Lower lobe of right lung (tissue), 2 donors: ENCODE measurements at regions not wholly inside any gene's neighbourhood (a gene's known extent, or its start where the extent isn't known, plus 50 kb on each side); places are given as distances from the start of the nearest gene placed in this dataset.
"Not testable (repeated sequence)": the region's sequence is repeated elsewhere in the genome, so short reads cannot be mapped to it uniquely, and the experiment has no call there.

Experiments used
- ATAC-seq, 2 donors: fragments of 200-7000 bp; cut with Tn5 transposase; one replicate each; pipeline ENCODE4 v1.9.1; 2020 to 2022; ENCODE audit warnings: mild to moderate bottlenecking in 2 of 2, moderate library complexity in 2 of 2
- DNase-seq: peaks from one replicate; pipeline ENCODE4 v3.0.0-alpha.2; 2020
- H3K27ac ChIP-seq: fragments of 200-600 bp; one replicate; pipeline ENCODE4 v1.8.0; 2022
- H3K27me3 ChIP-seq: fragments of 200-600 bp; one replicate; pipeline ENCODE4 v1.8.0; 2022; ENCODE audit warnings: low read depth
- H3K36me3 ChIP-seq: fragments of 200-600 bp; one replicate; pipeline ENCODE4 v1.8.0; 2022; ENCODE audit warnings: mild to moderate bottlenecking
- H3K4me1 ChIP-seq: fragments of 200-600 bp; one replicate; pipeline ENCODE4 v1.8.0; 2022
- H3K4me3 ChIP-seq: fragments of 200-600 bp; one replicate; pipeline ENCODE4 v1.8.0; 2022; ENCODE audit warnings: mild to moderate bottlenecking
- H3K9me3 ChIP-seq: fragments of 200-600 bp; one replicate; pipeline ENCODE4 v1.8.0; 2022
- intact Hi-C: fragments of 100-400 bp; cut with DNase I; formaldehyde crosslinking; loops from one replicate; pipeline ENCODE4 v1.11.0; 2022
- TF ChIP-seq, protein P1 (sequence below): fragments of 200-600 bp; IDR thresholded peaks from one replicate; pipeline ENCODE4 v1.8.0; 2022; ENCODE audit warnings: antibody characterized with exemption, mild to moderate bottlenecking
- donor health status: DM: no; HTN: yes; CAD: no; lungs with severe emphysema.

- ATAC-seq, H3K9me3 ChIP-seq, H3K36me3 ChIP-seq, H3K4me1 ChIP-seq, H3K4me3 ChIP-seq, H3K27ac ChIP-seq, H3K27me3 ChIP-seq, DNase-seq, intact Hi-C loops: not testable (repeated sequence)
Measured at GRCh38 chr16:16577062-16577461, 198.1 kb downstream of the NPIPA7 start.

DNA sequence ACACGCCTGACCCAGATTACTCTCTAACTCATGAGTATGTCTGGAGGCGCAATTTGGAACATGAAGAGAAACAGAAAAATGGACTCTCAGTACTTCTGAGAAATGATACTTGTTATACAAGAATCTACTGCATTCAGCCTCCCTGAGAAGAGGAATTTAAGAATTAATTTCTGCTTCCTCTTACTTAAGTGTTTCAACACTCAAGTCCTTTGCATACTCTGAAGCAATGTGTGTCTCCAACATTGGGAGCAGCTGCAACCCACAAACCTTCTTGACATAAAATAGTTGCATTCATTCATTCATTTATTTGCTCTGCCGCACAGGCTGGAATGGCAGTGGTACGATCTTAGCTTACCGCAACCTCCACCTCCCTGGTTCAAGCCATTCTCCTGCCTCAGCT is 199.8 kb downstream of the NPIPA7 start:
- H3K4me3 ChIP-seq: no peak overlapping the region
- TF ChIP-seq, protein P1, sequence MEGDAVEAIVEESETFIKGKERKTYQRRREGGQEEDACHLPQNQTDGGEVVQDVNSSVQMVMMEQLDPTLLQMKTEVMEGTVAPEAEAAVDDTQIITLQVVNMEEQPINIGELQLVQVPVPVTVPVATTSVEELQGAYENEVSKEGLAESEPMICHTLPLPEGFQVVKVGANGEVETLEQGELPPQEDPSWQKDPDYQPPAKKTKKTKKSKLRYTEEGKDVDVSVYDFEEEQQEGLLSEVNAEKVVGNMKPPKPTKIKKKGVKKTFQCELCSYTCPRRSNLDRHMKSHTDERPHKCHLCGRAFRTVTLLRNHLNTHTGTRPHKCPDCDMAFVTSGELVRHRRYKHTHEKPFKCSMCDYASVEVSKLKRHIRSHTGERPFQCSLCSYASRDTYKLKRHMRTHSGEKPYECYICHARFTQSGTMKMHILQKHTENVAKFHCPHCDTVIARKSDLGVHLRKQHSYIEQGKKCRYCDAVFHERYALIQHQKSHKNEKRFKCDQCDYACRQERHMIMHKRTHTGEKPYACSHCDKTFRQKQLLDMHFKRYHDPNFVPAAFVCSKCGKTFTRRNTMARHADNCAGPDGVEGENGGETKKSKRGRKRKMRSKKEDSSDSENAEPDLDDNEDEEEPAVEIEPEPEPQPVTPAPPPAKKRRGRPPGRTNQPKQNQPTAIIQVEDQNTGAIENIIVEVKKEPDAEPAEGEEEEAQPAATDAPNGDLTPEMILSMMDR: no peak
- no peaks in the 10 kb centered on the region for H3K9me3 ChIP-seq
- H3K27ac ChIP-seq: no peak overlapping the region
- no peaks in the 10 kb centered on the region for H3K36me3 ChIP-seq
- H3K4me1 ChIP-seq: no peaks in the 10 kb centered on the region
- ATAC-seq: no peak
- intact Hi-C loops: no loop called here
- DNase-seq: no peak
- H3K27me3 ChIP-seq: no peaks in the 10 kb centered on the region

GRCh38 chr16:16582916-16583315 is 204.0 kb downstream of the NPIPA7 start:
- H3K4me1 ChIP-seq, intact Hi-C loops, ATAC-seq, DNase-seq, H3K36me3 ChIP-seq, H3K27ac ChIP-seq, H3K4me3 ChIP-seq, H3K9me3 ChIP-seq, H3K27me3 ChIP-seq: not testable (repeated sequence)

- intact Hi-C loops: not testable (repeated sequence)
Measured at GRCh38 chr16:16586073-16586651, 207.2 kb downstream of the NPIPA7 start.

DNA sequence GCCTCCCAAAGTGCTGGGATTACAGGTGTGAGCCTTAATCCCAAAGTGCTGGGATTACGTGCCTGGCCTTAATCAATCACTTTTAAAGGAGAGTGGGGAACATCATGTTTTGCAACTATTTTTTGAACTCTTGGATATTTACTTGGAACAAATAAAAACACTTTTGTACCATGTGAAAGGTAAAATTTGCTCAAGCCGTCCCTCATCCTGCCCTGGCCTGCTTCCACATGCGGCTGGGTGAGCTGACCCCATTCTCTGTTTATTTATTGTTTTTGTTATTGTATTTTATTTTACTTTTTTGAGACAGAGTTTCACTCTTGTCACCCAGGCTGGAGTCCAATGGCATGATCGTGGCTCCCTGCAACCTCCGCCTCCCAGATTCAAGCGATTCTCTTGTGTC is 208.0 kb downstream of the NPIPA7 start:
- ATAC-seq, DNase-seq, H3K27ac ChIP-seq, H3K9me3 ChIP-seq, H3K4me1 ChIP-seq, H3K36me3 ChIP-seq, intact Hi-C loops, H3K4me3 ChIP-seq, H3K27me3 ChIP-seq: not testable (repeated sequence)

More at GRCh38 chr16:16586073-16586651, 207.2 kb downstream of the NPIPA7 start:
- DNase-seq, H3K27me3 ChIP-seq, H3K27ac ChIP-seq, ATAC-seq, H3K4me3 ChIP-seq, H3K9me3 ChIP-seq, H3K36me3 ChIP-seq, H3K4me1 ChIP-seq: not testable (repeated sequence)

- H3K9me3 ChIP-seq, H3K4me1 ChIP-seq, H3K4me3 ChIP-seq, intact Hi-C loops, ATAC-seq, H3K27ac ChIP-seq, H3K27me3 ChIP-seq, DNase-seq, H3K36me3 ChIP-seq: not testable (repeated sequence)
Measured at GRCh38 chr16:16588436-16588835, 209.5 kb downstream of the NPIPA7 start.

- H3K27me3 ChIP-seq, H3K4me1 ChIP-seq, intact Hi-C loops, H3K4me3 ChIP-seq, H3K27ac ChIP-seq, H3K36me3 ChIP-seq, DNase-seq, H3K9me3 ChIP-seq, ATAC-seq: not testable (repeated sequence)
Measured at GRCh38 chr16:16590654-16591318, 211.8 kb downstream of the NPIPA7 start.

GRCh38 chr16:16593156-16593863 is 214.4 kb downstream of the NPIPA7 start:
- intact Hi-C loops, H3K27ac ChIP-seq, H3K4me1 ChIP-seq, H3K9me3 ChIP-seq, H3K27me3 ChIP-seq, H3K36me3 ChIP-seq, H3K4me3 ChIP-seq: not testable (repeated sequence)
- ATAC-seq (peak; percentile 86 to 92), DNase-seq (peak; percentile 45)
- TF ChIP-seq, protein P1: peak; percentile 58

DNA sequence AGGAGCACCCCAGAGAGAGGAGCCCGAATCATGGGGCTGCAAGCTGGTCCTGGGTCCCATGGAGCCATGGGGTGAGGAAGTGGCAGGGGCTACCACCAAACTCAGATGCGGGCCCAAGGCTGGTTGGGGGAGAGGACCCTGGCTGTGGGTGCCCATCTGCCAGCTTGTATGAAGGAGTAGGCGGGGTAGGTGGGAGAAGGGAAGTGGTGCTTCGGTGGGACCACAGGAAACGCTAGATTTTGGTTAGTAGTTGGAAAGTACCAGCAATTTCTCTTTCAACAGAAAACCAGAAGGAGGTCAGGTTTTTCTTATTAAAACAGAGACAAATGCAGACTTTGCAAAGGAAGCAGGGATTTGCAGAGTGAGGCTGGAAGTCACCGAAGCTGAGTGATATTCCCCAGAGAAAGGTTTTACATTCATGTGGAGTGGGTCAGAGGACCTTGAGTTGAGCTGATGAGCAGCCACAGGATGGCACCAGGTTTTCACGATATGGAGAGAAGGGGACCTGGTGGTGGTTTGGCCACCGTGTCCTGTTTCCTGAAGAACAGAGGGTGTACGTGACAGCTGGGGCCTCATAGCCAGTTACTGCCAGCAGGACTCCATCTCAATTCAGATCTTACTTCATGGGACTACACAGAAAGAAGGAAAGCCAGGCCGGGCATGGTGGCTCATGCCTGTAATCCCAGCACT is 216.2 kb downstream of the NPIPA7 start:
- H3K27ac ChIP-seq, DNase-seq, H3K27me3 ChIP-seq, intact Hi-C loops, H3K36me3 ChIP-seq, H3K4me3 ChIP-seq, H3K9me3 ChIP-seq, H3K4me1 ChIP-seq, ATAC-seq: not testable (repeated sequence)

DNA sequence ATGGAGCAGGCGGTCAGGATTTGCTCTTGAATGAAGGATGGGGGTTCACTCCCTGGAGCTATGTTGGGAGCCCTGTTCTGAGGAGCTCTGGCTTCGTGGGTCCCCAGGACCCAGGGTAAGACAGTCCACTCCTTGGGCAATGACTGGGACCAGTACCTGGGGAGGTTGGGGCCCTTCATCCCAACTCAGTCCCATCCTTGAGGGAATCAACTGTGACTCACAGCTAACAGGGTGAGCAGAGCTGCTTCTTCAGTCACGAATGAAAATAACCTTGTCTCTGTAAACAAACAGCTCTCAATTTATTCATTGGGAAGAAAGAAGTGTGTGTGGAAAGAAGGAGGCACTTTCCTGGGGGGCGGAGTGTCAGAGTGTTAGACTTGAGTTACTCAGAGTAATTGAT is 222.3 kb downstream of the NPIPA7 start:
- H3K36me3 ChIP-seq, H3K27me3 ChIP-seq, ATAC-seq, H3K27ac ChIP-seq, intact Hi-C loops, DNase-seq, H3K4me1 ChIP-seq, H3K9me3 ChIP-seq, H3K4me3 ChIP-seq: not testable (repeated sequence)

DNA sequence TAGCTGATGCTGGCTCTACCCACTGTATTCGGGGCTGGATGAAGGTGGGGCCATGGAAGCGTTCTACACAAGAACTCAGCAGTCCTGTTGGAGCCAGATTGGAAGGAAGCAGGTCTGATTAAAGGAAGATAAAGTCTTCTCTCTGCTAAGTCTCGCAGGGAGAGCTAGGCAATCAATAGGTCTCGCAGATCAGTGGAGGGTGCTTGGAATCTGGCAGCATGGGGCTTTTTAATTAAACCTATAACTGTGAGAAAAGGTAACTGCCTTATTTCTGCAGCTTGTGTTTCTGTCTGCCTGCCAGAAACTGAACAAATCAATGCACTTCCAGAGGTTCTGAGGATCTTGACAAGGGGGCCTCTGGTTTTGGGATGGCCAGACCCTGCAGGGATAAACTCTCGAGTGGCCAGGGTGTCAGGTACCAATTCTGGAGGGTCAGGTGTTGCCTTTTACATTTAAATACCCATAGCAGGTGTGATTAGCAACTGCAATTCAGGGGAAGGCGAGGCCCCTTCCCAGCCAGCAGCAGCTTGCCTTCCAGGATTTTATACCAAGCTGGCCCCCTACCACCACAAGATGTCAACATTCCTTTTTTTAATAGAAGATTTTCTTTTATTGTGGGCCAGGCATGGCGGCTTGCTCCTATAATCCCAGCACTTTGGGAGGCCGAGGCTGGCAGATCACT is 228.6 kb downstream of the NPIPA7 start:
- not testable (repeated sequence) for ATAC-seq

More for the DNA sequence above, 228.6 kb downstream of the NPIPA7 start:
- H3K4me3 ChIP-seq, H3K9me3 ChIP-seq, DNase-seq, intact Hi-C loops, H3K36me3 ChIP-seq, H3K4me1 ChIP-seq, H3K27ac ChIP-seq, H3K27me3 ChIP-seq: not testable (repeated sequence)
